Panc1 (cell line): ENCODE measurements at regions not wholly inside any gene's neighbourhood (a gene's known extent, or its start where the extent isn't known, plus 50 kb on each side); places are given as distances from the start of the nearest gene placed in this dataset.

ENCODE experiments used
- ATAC-seq: fragments of 200-7000 bp; cut with Tn5 transposase; 2 replicates; pipeline ENCODE4 v1.9.1; 2020; ENCODE audit warnings: mild to moderate bottlenecking, moderate library complexity
- BruUV-seq: library from RNA; stranded (reverse); fragments of 400-500 nt; replicated peaks from 2 replicates; lab custom pipeline; 2021; lab: Mats Ljungman, UMichigan
- CTCF ChIA-PET: fragments of 300-600 bp; sonication (Branson Sonifier 250); formaldehyde crosslinking; loops from one replicate; lab custom pipeline; 2022; ENCODE audit warnings: antibody characterized with exemption; lab: Charles Lee
- POLR2A ChIA-PET: fragments of 300-600 bp; sonication (Branson Sonifier 250); formaldehyde crosslinking; loops from one replicate; lab custom pipeline; 2022; ENCODE audit warnings: antibody characterized with exemption; lab: Charles Lee
- DNase-seq: peaks from one replicate; pipeline ENCODE4 v3.0.0-alpha.2; 2010; ENCODE audit warnings: low read depth, low spot score
- H3K27ac ChIP-seq: 2 replicates; pipeline ENCODE4 v1.5.1; 2011; ENCODE audit warnings: mild to moderate bottlenecking, low read length, inconsistent platforms
- H3K27me3 ChIP-seq: fragments of 200-500 bp; sonication (Bioruptor generic); 2 replicates; pipeline ENCODE4 v1.6.0; 2014; ENCODE audit warnings: low read length, inconsistent platforms; ENCODE audit not compliant: control insufficient read depth, insufficient read depth
- H3K36me3 ChIP-seq: fragments of 200-500 bp; sonication (Bioruptor generic); 2 replicates; pipeline ENCODE4 v1.5.1; 2014; ENCODE audit warnings: inconsistent platforms, mild to moderate bottlenecking, low read length, moderate library complexity; ENCODE audit not compliant: control insufficient read depth, insufficient read depth
- H3K4me1 ChIP-seq: 2 replicates; pipeline ENCODE4 v1.5.1; 2011; ENCODE audit warnings: inconsistent platforms, mild to moderate bottlenecking, low read length, moderate library complexity; ENCODE audit not compliant: control insufficient read depth, insufficient read depth
- H3K4me3 ChIP-seq, 2 experiments: 2 replicates each; pipeline ENCODE4 v1.5.1; 2011 to 2012; ENCODE audit warnings: low read depth in 2 of 2, low read length in 2 of 2, mild to moderate bottlenecking in 2 of 2, inconsistent platforms in 1 of 2, moderate library complexity in 1 of 2
- H3K9me3 ChIP-seq: fragments of 200-500 bp; sonication (Bioruptor generic); 2 replicates; pipeline ENCODE4 v1.5.1; 2014; ENCODE audit warnings: low read depth, mild to moderate bottlenecking, inconsistent platforms, low read length, moderate library complexity; ENCODE audit not compliant: control insufficient read depth, insufficient read depth
- CTCF ChIP-seq: fragments of 450-650 bp; IDR thresholded peaks from 2 replicates; pipeline ENCODE4 v1.5.1; 2017; ENCODE audit warnings: mild to moderate bottlenecking
- POLR2AphosphoS5 ChIP-seq: IDR thresholded peaks from 2 replicates; pipeline ENCODE4 v1.6.1; 2012; ENCODE audit warnings: mild to moderate bottlenecking, low read depth, low read length, moderate library complexity
- REST ChIP-seq, 2 experiments: IDR thresholded peaks; 2 replicates each; pipeline ENCODE4 v1.6.1; 2011 to 2012; ENCODE audit warnings: low read depth in 2 of 2, control low read depth in 1 of 2, low read length in 1 of 2, mild to moderate bottlenecking in 1 of 2, moderate library complexity in 1 of 2; ENCODE audit not compliant: insufficient read depth in 1 of 2
- SIN3A ChIP-seq: IDR thresholded peaks from 2 replicates; pipeline ENCODE4 v1.6.1; 2012; ENCODE audit warnings: low read depth, mild to moderate bottlenecking, low read length, moderate library complexity, borderline replicate concordance; ENCODE audit not compliant: insufficient read depth
- TCF7L2 ChIP-seq: IDR thresholded peaks from 2 replicates; pipeline ENCODE4 v1.6.1; 2011; ENCODE audit warnings: mild to moderate bottlenecking, low read depth, low read length, inconsistent platforms
- in situ Hi-C: cut with HindIII; loops from 2 replicates; pipeline ENCODE4 v1.10.0; 2016; ENCODE audit warnings: low sequenced_read_pairs, low pct_unique_long_range_greater_than_20kb
- intact Hi-C: fragments of 100-400 bp; cut with micrococcal nuclease; formaldehyde crosslinking; loops from one replicate; pipeline ENCODE4 v1.10.0; 2022; ENCODE audit not compliant: unreplicated experiment

GRCh38 chr20:48275286-48276020 is 490.2 kb upstream of the SULF2 start:
- TF ChIP-seq TCF7L2 (no peak), CTCF (no peak), REST (IDR thresholded peaks at IDR 0.05; ENCODE audit: insufficient read depth in 1 of 2, low read depth in 2 of 2, low read length in 1 of 2) (no peak), POLR2AphosphoS5 (no peak), SIN3A (no peak)
- no peaks in the 10 kb centered on the region for H3K9me3 ChIP-seq
- H3K4me3 ChIP-seq: no peak overlapping the region
- peaks cover 5% of the 10 kb centered on the region for H3K27me3 ChIP-seq
- DNase-seq (no peak), ATAC-seq (no peak)
- H3K36me3 ChIP-seq: no peaks in the 10 kb centered on the region
- H3K4me1 ChIP-seq: no peaks in the 10 kb centered on the region
- no TSS peak for BruUV-seq
- ChIA-PET CTCF (no interaction called here), POLR2A (no interaction called here)
- intact Hi-C loops: no loop called here
- no peak overlapping the region for H3K27ac ChIP-seq
- in situ Hi-C loops: no loop called here

DNA sequence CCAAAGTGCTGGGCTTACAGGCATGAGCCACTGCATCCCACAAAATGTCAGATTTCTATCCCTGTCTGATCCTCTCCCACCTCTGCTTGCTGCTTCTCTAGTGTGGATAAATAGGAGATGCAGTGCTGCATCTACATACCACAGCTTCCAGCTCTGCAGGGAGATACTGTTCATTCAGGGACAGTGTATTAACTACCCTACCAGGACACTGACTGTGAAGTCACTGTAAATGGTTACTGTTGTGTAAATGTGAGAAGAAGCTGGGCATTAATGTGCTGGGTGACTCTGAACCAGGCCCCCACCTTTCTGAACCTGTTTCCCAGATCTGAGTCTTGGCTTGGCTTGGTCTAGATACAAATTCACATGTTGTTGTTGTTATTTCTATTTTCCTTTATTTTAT is 488.6 kb upstream of the SULF2 start:
- no peaks in the 10 kb centered on the region for H3K36me3 ChIP-seq
- H3K9me3 ChIP-seq: no peaks in the 10 kb centered on the region
- BruUV-seq: no TSS peak
- ATAC-seq (no peak), DNase-seq (no peak)
- intact Hi-C loops (no loop called here), in situ Hi-C loops (no loop called here)
- ChIA-PET POLR2A (no interaction called here), CTCF (no interaction called here)
- no peak overlapping the region for H3K4me3 ChIP-seq
- no peaks in the 10 kb centered on the region for H3K4me1 ChIP-seq
- no peak overlapping the region for H3K27ac ChIP-seq
- TF ChIP-seq REST (IDR thresholded peaks at IDR 0.05; ENCODE audit: insufficient read depth in 1 of 2, low read depth in 2 of 2, low read length in 1 of 2): no peak
- no peak for TF ChIP-seq TCF7L2
- TF ChIP-seq CTCF: no peak
- no peak for TF ChIP-seq SIN3A
- no peak for TF ChIP-seq POLR2AphosphoS5
- peaks cover 5% of the 10 kb centered on the region for H3K27me3 ChIP-seq
